Endothelial cell of umbilical vein (primary cell): ENCODE measurements at regions not wholly inside any gene's neighbourhood (a gene's known extent, or its start where the extent isn't known, plus 50 kb on each side); places are given as distances from the start of the nearest gene placed in this dataset.

ENCODE experiments used
- BruUV-seq: library from RNA; stranded (reverse); fragments of 400-500 nt; replicated peaks from 2 replicates; lab custom pipeline; 2021; lab: Mats Ljungman, UMichigan
- CTCF ChIA-PET: fragments of 300-600, 350-600 bp; sonication (Branson Sonifier 250); formaldehyde crosslinking; loops from one replicate; lab custom pipeline; 2021; ENCODE audit warnings: antibody characterized with exemption, inconsistent platforms; lab: Charles Lee
- POLR2A ChIA-PET: fragments of 300-600, 350-600 bp; sonication (Branson Sonifier 250); formaldehyde crosslinking; loops from one replicate; lab custom pipeline; 2021; ENCODE audit warnings: antibody characterized with exemption, inconsistent platforms; lab: Charles Lee
- DNase-seq: peaks from one replicate; pipeline ENCODE4 v3.0.0-alpha.2; 2011; ENCODE audit warnings: low read depth, low spot score
- FAIRE-seq: peaks from 2 replicates; lab custom pipeline; 2011; peaks lifted over from hg19 to GRCh38; lab: Jason Lieb, UNC
- H2AFZ ChIP-seq: 2 replicates; pipeline ENCODE4 v1.6.0; 2012; ENCODE audit warnings: low read depth, low read length, control low read depth, inconsistent platforms
- H3K27ac ChIP-seq: 2 replicates; pipeline ENCODE4 v1.5.1; 2011; ENCODE audit warnings: low read depth, mild to moderate bottlenecking, control low read depth, low read length, moderate library complexity; ENCODE audit not compliant: insufficient read depth
- H3K27me3 ChIP-seq, 2 experiments: 2 replicates each; pipeline versions ENCODE4 v1.6.0 to v1.6.1; 2011; ENCODE audit warnings: low read length in 2 of 2, mixed read lengths in 1 of 2; ENCODE audit not compliant: control insufficient read depth in 2 of 2, insufficient read depth in 2 of 2
- H3K36me3 ChIP-seq, 2 experiments: 2 replicates in 1 of 2; 3 replicates in 1 of 2; pipeline ENCODE4 v1.5.1; 2011; ENCODE audit warnings: low read length in 2 of 2, mild to moderate bottlenecking in 1 of 2, moderate library complexity in 1 of 2; ENCODE audit not compliant: control insufficient read depth in 2 of 2, insufficient read depth in 2 of 2; ENCODE audit errors: extremely low read depth in 1 of 2
- H3K4me1 ChIP-seq: 3 replicates; pipeline ENCODE4 v1.5.1; 2011; ENCODE audit warnings: mild to moderate bottlenecking, low read length; ENCODE audit not compliant: control insufficient read depth, insufficient read depth; ENCODE audit errors: extremely low read depth
- H3K4me2 ChIP-seq: 2 replicates; pipeline ENCODE4 v1.6.1; 2011; ENCODE audit warnings: low read length, control low read depth, mixed read lengths; ENCODE audit not compliant: insufficient read depth
- H3K4me3 ChIP-seq, 3 experiments: fragments of 200-600 bp in 1 of 3; sonication (generic), shearing (Covaris generic) in 1 of 3; replicated peaks in 1 of 3; 2 replicates each; pipeline ENCODE4 v1.5.1; 2011 to 2016; ENCODE audit warnings: control low read depth in 3 of 3, low read length in 3 of 3, mild to moderate bottlenecking in 2 of 3, inconsistent platforms in 1 of 3, low read depth in 1 of 3, moderate library complexity in 1 of 3; ENCODE audit not compliant: insufficient read depth in 1 of 3
- H3K79me2 ChIP-seq: 2 replicates; pipeline ENCODE4 v1.6.0; 2012; ENCODE audit warnings: low read length, inconsistent platforms; ENCODE audit not compliant: control insufficient read depth, insufficient read depth
- H3K9ac ChIP-seq: replicated peaks from 2 replicates; pipeline ENCODE3; 2011; ENCODE audit warnings: low read length, control low read depth; ENCODE audit not compliant: insufficient read depth; ENCODE audit errors: extremely low read depth
- H3K9me1 ChIP-seq: replicated peaks from 3 replicates; pipeline ENCODE4 v1.6.0; 2011; ENCODE audit warnings: mild to moderate bottlenecking, low read length; ENCODE audit not compliant: control insufficient read depth, insufficient read depth; ENCODE audit errors: extremely low read depth
- H3K9me3 ChIP-seq: replicated peaks from 2 replicates; pipeline ENCODE4 v1.5.1; 2012; ENCODE audit warnings: low read length, inconsistent platforms; ENCODE audit not compliant: control insufficient read depth, insufficient read depth
- H4K20me1 ChIP-seq: replicated peaks from 2 replicates; pipeline ENCODE3; 2011; ENCODE audit warnings: mild to moderate bottlenecking, low read length; ENCODE audit not compliant: control insufficient read depth, insufficient read depth; ENCODE audit errors: extremely low read depth
- CTCF ChIP-seq, 2 donors: IDR thresholded peaks; 1 replicate in 1 of 2; 2 replicates in 1 of 2; pipeline ENCODE4 v1.5.1; 2011; ENCODE audit warnings: low read length in 2 of 2, mild to moderate bottlenecking in 2 of 2, moderate library complexity in 2 of 2, control low read depth in 1 of 2, inconsistent platforms in 1 of 2, low read depth in 1 of 2; ENCODE audit not compliant: insufficient read depth in 1 of 2; ENCODE audit errors: extremely low read depth in 1 of 2
- EZH2 ChIP-seq: IDR thresholded peaks from 2 replicates; pipeline ENCODE4 v1.6.1; 2012; ENCODE audit warnings: borderline replicate concordance, low read depth, mild to moderate bottlenecking, moderate library complexity, low read length, inconsistent platforms; ENCODE audit not compliant: severe bottlenecking
- FOS ChIP-seq: IDR thresholded peaks from 2 replicates; pipeline ENCODE4 v1.6.1; 2011; ENCODE audit warnings: mild to moderate bottlenecking, low read length, moderate library complexity, borderline replicate concordance; ENCODE audit not compliant: insufficient read depth
- JUN ChIP-seq: IDR thresholded peaks from 2 replicates; pipeline ENCODE4 v1.6.1; 2011; ENCODE audit warnings: borderline replicate concordance, low read depth; ENCODE audit not compliant: insufficient read length, insufficient read depth
- dilution Hi-C: fragments of 300-500 bp; cut with MboI; formaldehyde crosslinking; loops from one replicate; pipeline ENCODE4 v1.15.0; 2019; ENCODE audit warnings: low sequenced_read_pairs; ENCODE audit not compliant: extremely low pct_ligation_motif_present
- intact Hi-C: fragments of 100-400 bp; cut with micrococcal nuclease; formaldehyde crosslinking; loops from one replicate; pipeline ENCODE4 v1.10.0; 2022

- no peaks in the 10 kb centered on the region for H4K20me1 ChIP-seq
- no peaks in the 10 kb centered on the region for H3K9me3 ChIP-seq
- no peak overlapping the region for H3K4me3 ChIP-seq
- no peaks in the 10 kb centered on the region for H3K27me3 ChIP-seq
- FAIRE-seq, result peak; percentile 15
- H2AFZ ChIP-seq, result no peak overlapping the region
- no peaks in the 10 kb centered on the region for H3K36me3 ChIP-seq
- TF ChIP-seq CTCF (IDR thresholded peaks at IDR 0.05; ENCODE audit: extremely low read depth in 1 of 2, insufficient read depth in 1 of 2, low read depth in 1 of 2, low read length in 2 of 2) (no peak), FOS (peak; percentile 96), JUN (peak; percentile 51)
- dilution Hi-C loops (no loop called here), intact Hi-C loops (loop anchor here (10.0 kb wide), 1 partner anchor 341 kb away; no protein-coding TSS in a partner anchor)
- H3K9me1 ChIP-seq, result no peaks in the 10 kb centered on the region
- ChIA-PET CTCF (interaction anchor here (0.7 to 1.1 kb wide), 2 partner anchors 10 to 198 kb away, joined by 3 read pairs; no protein-coding TSS in a partner anchor), POLR2A (no interaction called here)
- no TSS peak for BruUV-seq
- H3K4me2 ChIP-seq, result no peak overlapping the region
- H3K79me2 ChIP-seq, result no peaks in the 10 kb centered on the region
- no peak overlapping the region for H3K27ac ChIP-seq
- H3K4me1 ChIP-seq, result peaks cover 18% of the 10 kb centered on the region
- H3K9ac ChIP-seq, result no peak overlapping the region
- DNase-seq, result peak; percentile 42
Measured at GRCh38 chr5:145484158-145484557, 351.0 kb downstream of the PRELID2 start.

- CTCF ChIA-PET, result no interaction called here
- Histone ChIP-seq H3K27ac (no peak overlapping the region), H3K9ac (no peak overlapping the region), H3K36me3 (no peaks in the 10 kb centered on the region), H3K4me1 (peaks cover 21% of the 10 kb centered on the region), H3K27me3 (no peaks in the 10 kb centered on the region), H4K20me1 (no peaks in the 10 kb centered on the region), H3K4me2 (no peak overlapping the region), H3K9me1 (no peaks in the 10 kb centered on the region), H2AFZ (no peak overlapping the region), H3K4me3 (no peak overlapping the region), H3K9me3 (no peaks in the 10 kb centered on the region), H3K79me2 (no peaks in the 10 kb centered on the region)
- TF ChIP-seq EZH2, result no peak
- TF ChIP-seq FOS, result peak; percentile 17
- dilution Hi-C loops (no loop called here), intact Hi-C loops (loop anchor here (10.0 kb wide), 1 partner anchor 342 kb away; no protein-coding TSS in a partner anchor)
- no peak for FAIRE-seq
- BruUV-seq, result no TSS peak
- POLR2A ChIA-PET, result no interaction called here
- no peak for DNase-seq
Measured at GRCh38 chr5:145483212-145483611, 351.9 kb downstream of the PRELID2 start.
